ENCODE measurements at regions not wholly inside any gene's neighbourhood (a gene's known extent, or its start where the extent isn't known, plus 50 kb on each side); places are given as distances from the start of the nearest gene placed in this dataset.

DNA sequence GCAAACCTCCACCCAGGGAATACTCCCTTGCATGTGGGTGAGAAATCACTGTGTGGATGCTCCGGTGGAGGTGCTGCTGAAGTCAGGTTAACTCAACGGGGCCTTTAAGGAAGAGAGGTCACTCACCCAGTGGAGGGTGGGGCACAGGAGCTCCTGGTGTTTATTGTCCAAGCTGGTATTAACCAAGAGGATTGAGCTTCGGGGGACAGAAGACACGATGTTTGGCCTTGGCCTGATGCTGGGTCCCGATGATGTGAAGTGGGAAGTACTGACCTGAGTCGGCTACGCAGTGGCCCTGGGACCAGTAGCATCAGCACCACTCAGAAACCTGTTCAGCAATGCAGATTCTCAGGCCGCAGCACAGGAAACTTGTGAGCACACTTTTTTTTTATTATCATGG, 85.7 kb upstream of the WASF3 start:
- no peaks in the 10 kb centered on the region for H3K9me3 ChIP-seq
- no peak overlapping the region for H3K4me3 ChIP-seq
- H3K4me1 ChIP-seq = peaks cover 0 to 12% (median 0%) of the 10 kb centered on the region in 4 donors
- H3K36me3 ChIP-seq = no peaks in the 10 kb centered on the region
- TF ChIP-seq POLR2A (IDR thresholded peaks at IDR 0.05) = no peak
- TF ChIP-seq, protein P1, sequence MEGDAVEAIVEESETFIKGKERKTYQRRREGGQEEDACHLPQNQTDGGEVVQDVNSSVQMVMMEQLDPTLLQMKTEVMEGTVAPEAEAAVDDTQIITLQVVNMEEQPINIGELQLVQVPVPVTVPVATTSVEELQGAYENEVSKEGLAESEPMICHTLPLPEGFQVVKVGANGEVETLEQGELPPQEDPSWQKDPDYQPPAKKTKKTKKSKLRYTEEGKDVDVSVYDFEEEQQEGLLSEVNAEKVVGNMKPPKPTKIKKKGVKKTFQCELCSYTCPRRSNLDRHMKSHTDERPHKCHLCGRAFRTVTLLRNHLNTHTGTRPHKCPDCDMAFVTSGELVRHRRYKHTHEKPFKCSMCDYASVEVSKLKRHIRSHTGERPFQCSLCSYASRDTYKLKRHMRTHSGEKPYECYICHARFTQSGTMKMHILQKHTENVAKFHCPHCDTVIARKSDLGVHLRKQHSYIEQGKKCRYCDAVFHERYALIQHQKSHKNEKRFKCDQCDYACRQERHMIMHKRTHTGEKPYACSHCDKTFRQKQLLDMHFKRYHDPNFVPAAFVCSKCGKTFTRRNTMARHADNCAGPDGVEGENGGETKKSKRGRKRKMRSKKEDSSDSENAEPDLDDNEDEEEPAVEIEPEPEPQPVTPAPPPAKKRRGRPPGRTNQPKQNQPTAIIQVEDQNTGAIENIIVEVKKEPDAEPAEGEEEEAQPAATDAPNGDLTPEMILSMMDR (IDR thresholded peaks at IDR 0.05) = no peak
- no peak overlapping the region for H3K27ac ChIP-seq
- H3K27me3 ChIP-seq = no peaks in the 10 kb centered on the region
- DNase-seq = peak in 1 of 3 donors; percentile 24

GRCh38 chr13:26473571-26474230, 83.8 kb upstream of the WASF3 start:
- Histone ChIP-seq H3K4me3 (no peak overlapping the region), H3K4me1 (peaks cover 0 to 18% (median 0%) of the 10 kb centered on the region in 4 donors)

GRCh38 chr13:26474286-26474685, 83.2 kb upstream of the WASF3 start:
- no peaks in the 10 kb centered on the region for H3K27me3 ChIP-seq
- no peaks in the 10 kb centered on the region for H3K36me3 ChIP-seq
- DNase-seq = peak in 1 of 3 donors; percentile 19
- TF ChIP-seq POLR2A (IDR thresholded peaks at IDR 0.05) = no peak
- TF ChIP-seq, protein P1 (IDR thresholded peaks at IDR 0.05) = no peak
- peaks cover 0 to 18% (median 0%) of the 10 kb centered on the region in 4 donors for H3K4me1 ChIP-seq
- H3K9me3 ChIP-seq = no peaks in the 10 kb centered on the region
- H3K27ac ChIP-seq = no peak overlapping the region
- no peak overlapping the region for H3K4me3 ChIP-seq

More at GRCh38 chr13:26473571-26474230, 83.8 kb upstream of the WASF3 start:
- Histone ChIP-seq H3K27me3 (no peaks in the 10 kb centered on the region), H3K27ac (no peak overlapping the region), H3K36me3 (no peaks in the 10 kb centered on the region), H3K9me3 (no peaks in the 10 kb centered on the region)
- no peak for TF ChIP-seq POLR2A (IDR thresholded peaks at IDR 0.05)
- TF ChIP-seq, protein P1 (IDR thresholded peaks at IDR 0.05) = no peak
- peak in 1 of 3 donors; percentile 3 for DNase-seq

DNA sequence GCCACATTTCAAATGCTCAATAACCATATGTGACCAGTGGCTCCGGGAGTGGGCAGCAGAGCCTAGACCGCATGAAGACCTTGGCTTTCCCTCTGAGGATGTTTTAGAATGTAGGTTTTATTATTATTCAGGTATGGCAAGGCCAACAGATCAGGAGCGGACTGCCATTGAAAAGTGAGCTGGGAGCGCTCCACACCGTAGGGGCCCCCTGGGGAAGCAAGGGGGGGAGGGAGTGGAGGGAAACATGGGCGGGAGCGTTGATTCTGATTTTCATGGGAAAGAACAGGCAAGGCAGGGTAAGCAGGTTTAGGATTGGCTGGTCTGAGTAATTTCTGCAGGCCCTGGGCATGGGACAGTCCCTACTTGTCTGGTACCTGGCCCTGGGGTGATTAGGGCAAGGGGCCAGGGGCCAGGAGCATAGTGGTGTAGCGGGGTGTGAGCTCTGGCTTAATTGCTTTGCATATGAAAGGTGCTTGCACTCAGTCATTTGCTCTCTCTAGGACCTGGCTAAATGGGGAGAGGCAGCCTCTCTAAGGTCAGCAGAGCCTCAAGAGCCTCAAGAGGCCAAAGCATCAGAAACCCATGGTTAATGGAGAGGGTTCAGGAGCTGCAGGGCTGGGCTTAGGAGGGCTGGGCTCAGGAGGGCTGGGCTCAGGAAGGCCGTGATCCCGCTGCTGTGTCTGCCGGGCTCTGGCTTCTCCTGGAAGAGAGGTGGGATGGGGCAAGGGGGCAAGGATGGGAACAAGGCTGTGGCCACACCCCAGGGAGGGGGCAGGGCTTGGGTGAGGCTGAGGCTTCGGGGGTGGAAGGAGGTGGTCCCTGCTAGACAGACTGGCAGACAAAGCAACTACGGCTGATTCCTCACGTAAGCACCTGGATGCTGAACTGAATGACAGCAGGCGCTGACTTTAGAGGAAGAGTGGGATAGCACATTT, 82.0 kb upstream of the WASF3 start:
- peak in 1 of 3 donors; percentile 43 for DNase-seq
- H3K4me1 ChIP-seq = peaks cover 0 to 18% (median 0%) of the 10 kb centered on the region in 4 donors
- H3K36me3 ChIP-seq = no peaks in the 10 kb centered on the region
- H3K9me3 ChIP-seq = no peaks in the 10 kb centered on the region
- no peaks in the 10 kb centered on the region for H3K27me3 ChIP-seq
- TF ChIP-seq, protein P1 (IDR thresholded peaks at IDR 0.05) = no peak
- no peak for TF ChIP-seq POLR2A (IDR thresholded peaks at IDR 0.05)
- H3K4me3 ChIP-seq = peak overlapping the region in 1 of 4 donors; percentile 30
- H3K27ac ChIP-seq = peak overlapping the region in 1 of 4 donors; percentile 64

DNA sequence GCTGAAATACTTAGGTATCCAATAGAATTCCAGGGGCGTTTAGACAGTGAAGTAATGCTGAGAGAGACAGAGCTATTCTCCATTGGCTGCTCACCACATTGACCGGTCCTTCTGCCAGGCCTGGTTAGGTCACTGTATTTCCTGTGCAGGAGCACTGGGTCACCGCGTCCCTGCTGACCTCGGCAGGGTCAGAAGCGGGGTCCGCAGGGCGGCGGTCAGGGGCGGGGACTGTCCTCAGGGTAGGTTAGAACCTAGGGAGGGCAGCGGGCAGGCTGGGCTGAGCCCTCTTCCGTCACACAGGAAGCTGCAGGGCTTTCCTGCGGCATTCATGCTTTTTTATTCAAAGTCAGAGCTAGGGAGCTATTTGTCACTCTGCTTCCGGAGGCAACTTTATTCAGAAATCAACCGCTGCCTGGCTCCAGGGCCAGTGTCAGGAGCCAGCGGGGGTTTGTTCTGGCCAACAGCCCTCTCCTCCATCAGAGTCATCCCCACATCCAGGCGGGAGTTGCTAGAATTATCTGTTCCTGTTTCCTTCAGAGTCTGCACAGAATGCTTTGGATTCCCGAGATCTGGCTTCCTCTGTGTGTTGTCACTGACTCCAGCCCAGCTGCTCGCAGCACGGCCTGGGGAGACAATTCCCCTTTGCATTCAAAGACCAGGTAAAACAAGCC, 81.2 kb upstream of the WASF3 start:
- Histone ChIP-seq H3K4me3 (peak overlapping the region in 1 of 4 donors; percentile 30), H3K36me3 (no peaks in the 10 kb centered on the region), H3K4me1 (peaks cover 0 to 18% (median 0%) of the 10 kb centered on the region in 4 donors), H3K27ac (peak overlapping the region in 1 of 4 donors; percentile 64), H3K9me3 (no peaks in the 10 kb centered on the region), H3K27me3 (no peaks in the 10 kb centered on the region)
- TF ChIP-seq, protein P1 (IDR thresholded peaks at IDR 0.05) = no peak
- TF ChIP-seq POLR2A (IDR thresholded peaks at IDR 0.05) = no peak
- peak in 1 of 3 donors; percentile 53 for DNase-seq
